Left renal pelvis (tissue), 4 donors: ENCODE measurements at regions not wholly inside any gene's neighbourhood (a gene's known extent, or its start where the extent isn't known, plus 50 kb on each side); places are given as distances from the start of the nearest gene placed in this dataset.

ENCODE experiments used
- DNase-seq, 4 donors: peaks; one replicate each; pipeline ENCODE4 v3.0.0-alpha.2; 2013; ENCODE audit warnings: low read depth in 4 of 4, low spot score in 3 of 4

DNA sequence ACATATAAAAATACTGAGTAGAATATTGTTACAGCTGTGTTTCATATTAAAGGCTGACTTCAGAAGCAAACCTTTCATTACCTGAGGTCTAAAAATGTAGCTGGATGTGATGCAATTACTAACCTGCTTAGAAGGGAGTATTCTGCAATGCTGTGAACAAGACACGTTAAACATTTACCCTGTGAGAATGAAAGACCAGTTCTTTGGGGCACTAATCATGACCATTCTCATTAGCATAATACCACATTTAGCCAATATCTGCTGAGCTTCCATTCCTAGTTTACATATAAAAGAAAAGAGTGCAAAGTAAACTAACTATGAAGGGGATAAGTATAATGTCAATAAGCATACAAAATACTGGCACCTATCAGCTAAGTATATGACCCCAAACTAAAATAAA lies 784.0 kb upstream of the KLHL29 start:
- no peak for DNase-seq

DNA sequence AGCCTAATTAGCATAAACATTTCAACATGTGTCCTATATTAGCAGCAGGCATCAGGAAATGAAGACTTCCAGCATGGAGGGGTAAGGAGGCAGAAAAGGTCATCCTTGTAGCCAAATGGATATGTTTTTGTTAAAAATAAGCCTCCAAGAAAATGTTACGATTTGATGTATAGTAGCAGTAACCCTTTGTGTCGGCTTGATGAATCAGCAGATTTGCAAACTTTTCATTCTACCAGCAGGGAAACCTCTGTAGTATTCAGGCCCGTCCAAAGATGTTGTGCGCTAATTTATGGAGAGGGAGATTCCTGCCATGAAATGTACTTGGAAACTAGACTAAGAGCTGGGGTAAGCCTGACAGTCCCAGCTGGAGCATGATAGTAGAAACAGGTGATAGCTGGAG lies 780.8 kb upstream of the KLHL29 start:
- DNase-seq, result peak in 2 of 4 donors; percentile 10 to 19

DNA sequence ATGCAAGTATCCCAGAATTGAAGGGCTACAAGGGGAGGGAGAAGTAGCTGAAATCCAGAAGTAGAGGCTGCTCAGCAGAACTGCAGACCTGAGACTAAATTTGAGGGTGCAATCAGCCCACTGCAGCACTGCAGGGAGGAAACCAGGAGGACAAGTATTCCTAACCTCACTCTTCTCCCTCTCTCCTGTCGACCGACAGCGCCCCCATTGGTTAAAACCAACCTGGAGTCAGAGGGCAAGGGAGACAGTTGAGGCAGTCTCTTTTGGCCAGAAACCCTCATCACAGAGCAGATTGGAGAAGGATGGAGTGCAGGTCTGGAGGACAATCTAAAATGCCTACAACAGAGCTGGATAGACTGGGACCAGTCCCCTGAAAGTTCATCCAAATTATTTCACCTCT lies 768.9 kb upstream of the KLHL29 start:
- DNase-seq, result no peak

DNA sequence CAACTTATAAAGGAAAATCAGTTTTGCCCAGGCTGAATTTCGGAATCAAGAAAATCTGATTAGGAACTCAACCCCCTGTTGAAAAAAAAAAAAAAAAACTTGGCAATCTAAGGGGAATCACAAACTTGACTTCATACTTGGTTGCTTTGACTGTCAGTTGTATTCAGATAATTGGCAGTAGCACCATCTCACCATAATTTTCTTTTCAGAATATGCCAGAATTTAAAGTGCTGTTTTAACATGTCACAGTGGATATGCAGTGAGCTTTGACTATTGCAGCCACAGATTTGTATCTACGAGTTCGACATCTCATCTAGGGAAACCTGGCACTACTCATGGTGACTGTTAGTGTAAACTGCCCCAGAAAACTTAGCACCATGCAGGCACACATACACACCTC lies 761.4 kb upstream of the KLHL29 start:
- DNase-seq, result no peak

DNA sequence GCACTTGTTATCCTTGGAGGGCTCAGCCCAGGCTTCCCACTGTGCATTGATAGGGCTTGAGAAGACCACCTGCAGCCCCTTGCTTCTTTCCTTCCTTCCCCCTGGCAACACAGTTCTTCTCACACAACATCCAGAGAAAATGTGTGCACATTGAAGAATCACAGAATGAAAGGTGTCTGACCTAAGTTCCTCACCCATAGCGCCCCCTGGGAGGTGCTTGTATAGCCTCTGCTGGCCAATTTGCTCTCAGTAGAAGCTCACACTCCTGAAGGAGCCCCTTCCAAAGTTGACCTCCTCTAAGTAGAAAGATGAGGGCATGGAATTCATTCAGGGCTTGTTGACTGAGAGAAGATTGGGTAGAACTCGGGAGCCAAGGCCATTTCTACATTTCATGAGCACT lies 758.4 kb upstream of the KLHL29 start:
- DNase-seq, result no peak

DNA sequence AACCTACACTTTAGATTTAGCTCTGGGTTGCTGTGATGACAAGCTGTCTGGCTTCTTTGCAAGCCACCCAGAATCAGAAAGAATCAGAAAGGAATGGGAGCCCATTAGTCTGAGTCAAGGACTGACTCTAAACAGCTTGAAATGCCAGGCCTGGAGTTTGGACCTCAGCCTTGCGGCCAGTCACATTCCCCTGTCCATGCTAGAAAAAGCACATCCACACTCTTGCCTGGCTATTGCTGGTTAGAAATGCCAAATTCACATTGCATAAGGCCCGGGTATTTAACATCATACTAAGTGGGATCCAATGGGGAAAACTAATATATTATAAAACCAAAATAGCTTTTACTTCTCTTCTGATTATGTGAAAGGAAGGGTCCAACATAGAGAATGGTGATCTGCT lies 756.8 kb upstream of the KLHL29 start:
- DNase-seq, result no peak

DNA sequence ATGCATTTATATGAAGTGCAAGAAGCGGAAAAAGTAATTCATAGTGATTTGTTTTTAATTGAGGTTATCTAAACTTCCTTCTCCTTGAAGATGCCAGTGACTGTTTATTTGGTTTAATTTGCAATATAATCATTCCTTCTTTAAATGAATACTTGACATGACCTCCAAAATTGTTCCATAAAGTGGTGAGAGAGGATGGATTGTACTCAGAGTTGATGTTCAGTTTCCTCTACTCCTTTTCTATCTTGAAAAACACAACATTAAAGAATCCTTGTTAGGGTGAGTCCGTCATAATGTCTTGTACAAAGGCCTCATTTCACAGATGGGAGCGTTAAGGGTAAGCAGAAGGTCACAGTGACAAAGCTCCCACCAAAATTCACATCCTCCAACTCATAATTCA lies 756.1 kb upstream of the KLHL29 start:
- no peak for DNase-seq

DNA sequence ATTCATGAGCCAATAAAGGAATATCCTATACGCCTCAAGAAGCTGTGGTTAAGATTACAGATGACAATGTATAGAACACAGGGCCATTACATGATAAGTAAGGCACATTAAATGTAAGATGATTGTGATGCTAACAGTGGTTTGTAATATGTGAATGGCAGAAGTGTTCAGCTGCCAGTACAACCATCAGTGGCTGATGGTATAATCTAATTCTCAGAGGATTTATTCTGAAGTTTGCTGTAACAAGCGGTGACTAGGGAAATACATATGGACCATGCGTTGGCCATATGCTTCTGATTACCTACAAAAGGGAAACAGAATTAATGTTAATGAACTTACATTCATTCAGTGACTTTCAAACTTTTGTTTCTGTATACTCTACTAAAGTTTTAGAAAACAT lies 750.8 kb upstream of the KLHL29 start:
- DNase-seq, result no peak

DNA sequence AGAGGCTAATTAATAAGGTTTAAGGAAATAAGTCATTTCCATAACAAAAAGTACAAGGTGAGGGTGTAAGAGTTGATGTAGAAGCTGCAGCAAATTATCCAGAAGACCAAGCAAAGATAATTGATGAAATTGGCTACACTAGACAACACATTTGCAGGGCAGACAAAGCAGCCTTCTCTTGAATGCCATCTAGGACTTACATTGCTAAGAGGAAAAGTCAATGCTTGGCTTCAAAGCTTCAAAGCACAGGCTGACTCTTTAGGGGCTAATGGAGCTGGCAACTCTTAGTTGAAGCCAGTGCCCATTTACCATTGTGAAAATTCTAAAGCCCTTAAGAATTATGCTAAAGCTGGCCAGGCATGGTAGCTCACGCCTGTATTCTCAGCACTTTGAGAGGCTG lies 728.6 kb upstream of the KLHL29 start:
- no peak for DNase-seq

DNA sequence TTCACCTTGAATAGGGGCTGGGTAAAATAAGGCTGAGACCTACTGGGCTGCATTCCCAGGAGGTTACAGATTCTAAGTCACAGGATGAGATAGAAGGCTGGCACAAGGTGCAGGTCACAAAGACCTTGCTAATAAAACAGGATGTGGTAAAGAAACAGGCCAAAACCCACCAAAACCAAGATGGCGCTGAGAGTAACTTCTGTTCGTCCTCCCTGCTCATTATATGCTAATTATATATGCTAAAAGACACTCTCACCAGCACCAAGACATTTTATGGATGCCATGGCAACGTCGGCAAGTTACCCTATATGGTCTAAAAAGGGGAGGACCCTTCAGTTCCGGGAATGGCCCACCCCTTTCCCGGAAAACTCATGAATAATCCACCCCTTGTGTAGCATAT lies 711.5 kb upstream of the KLHL29 start:
- DNase-seq, result no peak

DNA sequence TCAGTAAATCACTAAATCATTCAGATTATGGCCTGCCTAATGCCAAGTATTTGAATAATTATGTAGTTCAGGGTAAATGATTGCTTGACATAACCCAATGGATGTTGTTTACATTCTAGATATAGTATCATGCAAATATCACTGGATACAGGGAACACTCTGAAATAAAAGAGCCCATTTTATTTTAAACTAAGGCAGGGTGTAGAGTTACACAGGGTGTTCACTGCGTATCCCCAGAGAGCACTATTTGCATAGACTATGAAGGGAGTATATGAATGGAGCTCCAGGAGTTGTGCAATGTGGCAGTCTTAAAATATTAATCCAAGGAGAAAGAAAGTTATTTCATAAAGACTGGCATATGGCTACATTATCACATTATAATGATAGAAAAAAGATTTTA lies 701.1 kb upstream of the KLHL29 start:
- DNase-seq, result no peak

DNA sequence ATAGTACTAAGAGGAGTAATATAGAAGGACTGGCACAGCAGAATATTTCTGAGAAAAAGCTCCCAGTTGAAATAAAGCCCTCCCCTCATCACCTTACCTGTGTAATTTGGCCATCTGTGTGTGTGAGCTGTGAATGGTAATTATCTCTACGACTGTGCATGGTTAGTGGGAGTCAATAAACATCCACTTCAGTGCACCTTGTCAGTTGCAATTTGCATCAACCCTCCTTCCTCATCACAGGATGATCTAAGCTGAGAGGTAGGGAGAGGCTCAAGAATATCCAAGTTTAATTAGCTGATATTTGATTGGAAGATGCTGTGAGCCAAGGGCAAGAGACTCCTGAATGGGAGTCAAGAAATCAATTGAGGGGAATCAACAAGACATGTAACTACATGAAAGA lies 694.9 kb upstream of the KLHL29 start:
- DNase-seq, result no peak

DNA sequence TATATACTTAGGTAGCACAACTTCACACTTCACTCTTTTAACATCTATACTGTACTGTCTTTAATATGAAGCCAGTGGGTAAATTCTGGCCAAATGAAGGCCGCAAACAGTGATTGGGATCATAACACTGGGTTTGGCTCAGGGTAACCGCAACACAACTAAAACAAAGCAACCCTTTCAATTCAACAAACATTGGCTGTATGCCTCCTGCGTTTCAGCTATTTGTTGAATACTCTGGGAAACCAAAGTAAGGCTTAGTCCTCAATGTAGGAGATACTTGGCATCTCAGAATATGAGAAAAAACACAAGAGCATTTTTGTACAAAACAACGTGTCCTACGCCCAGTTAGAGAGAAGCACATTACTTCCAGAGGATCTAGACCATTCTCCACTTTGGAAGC lies 693.3 kb upstream of the KLHL29 start:
- no peak for DNase-seq

DNA sequence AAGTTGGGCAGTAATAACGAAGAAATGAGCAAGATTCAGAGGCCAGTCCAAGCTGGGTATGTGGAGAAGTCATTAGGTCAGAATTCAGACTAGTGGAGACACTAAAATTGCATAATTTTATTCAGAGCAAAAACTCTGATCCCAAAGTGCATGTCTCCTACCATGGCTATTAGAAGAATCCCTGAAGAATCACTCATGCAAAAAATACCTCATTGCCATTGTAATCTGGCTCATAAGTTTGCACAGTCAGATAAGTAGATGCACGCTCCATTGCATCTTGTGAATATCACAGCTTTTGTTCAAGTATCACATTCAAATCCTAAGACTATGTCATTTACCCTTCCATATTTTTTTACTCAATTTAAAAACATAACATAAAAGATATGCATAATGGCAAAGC lies 692.2 kb upstream of the KLHL29 start:
- DNase-seq, result no peak

DNA sequence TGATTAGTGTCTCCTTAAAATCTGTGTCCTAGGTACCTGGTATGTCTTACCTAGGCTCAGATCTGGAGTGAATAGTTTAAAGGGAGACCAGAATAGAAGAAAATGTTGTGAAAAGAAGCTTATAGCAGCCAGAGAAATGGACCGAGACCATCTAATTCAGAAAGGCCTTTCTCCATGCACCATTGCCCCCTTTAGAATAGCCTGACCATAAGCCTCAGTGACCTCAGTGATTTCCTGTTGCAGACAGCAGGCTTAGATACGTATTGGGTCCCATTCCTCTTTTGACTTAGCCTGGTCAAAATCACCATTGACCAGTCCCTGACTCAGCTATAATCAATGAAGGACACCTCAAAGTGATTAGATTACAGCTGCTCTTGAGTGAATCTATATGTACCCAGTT lies 690.7 kb upstream of the KLHL29 start:
- DNase-seq, result no peak

DNA sequence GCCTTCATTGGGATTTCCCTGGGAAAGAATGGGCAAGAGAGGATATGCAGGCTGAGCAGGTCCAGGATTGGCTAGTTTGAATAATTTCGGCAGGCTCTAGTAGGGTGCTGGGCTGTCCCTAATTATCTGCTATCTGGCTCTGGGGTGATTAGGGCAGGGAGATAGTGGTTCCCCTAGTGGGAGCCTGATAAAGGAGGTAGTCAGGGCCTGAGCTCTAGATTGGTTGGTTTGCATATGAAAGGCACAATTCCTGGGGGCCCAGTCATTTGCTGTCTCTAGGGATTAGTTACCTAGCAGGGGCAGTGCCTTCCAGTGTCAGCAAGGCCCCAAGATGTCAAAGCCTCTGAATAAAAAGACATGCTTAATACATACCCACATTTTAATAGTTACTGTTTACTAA lies 690.1 kb upstream of the KLHL29 start:
- no peak for DNase-seq

DNA sequence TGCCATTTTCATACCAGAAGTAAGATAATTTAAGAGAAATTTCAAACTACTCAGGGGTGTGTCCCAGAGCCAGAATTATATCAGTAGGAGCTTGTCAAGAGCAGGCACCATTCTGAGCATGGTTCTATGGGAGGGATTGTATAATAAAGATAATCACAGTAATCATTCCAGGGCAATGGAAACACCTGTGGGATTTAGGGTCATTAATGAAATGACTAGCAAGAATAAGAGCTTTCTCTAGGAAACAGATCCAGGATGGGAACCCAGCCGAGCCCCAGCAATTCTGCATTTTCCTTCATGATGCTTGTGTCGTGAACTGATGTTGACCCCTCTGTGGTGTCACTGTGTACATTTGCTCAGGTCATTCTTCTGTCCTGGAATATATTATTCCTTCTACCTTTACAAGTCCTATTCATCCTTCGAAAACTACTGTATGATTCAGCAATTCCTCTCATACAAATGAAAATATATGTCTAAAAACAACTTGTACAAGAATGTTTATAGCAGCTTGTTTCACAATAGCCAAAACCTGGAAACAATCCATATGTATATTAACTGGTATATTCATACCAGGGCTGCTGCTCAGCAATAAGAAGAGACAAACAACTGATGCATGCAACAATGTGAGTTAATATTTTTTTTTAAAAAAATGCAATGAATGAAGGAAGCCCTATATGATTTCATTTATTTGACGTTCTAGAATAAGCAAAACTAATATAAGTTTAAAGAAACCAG lies 687.8 kb upstream of the KLHL29 start:
- DNase-seq, result no peak

DNA sequence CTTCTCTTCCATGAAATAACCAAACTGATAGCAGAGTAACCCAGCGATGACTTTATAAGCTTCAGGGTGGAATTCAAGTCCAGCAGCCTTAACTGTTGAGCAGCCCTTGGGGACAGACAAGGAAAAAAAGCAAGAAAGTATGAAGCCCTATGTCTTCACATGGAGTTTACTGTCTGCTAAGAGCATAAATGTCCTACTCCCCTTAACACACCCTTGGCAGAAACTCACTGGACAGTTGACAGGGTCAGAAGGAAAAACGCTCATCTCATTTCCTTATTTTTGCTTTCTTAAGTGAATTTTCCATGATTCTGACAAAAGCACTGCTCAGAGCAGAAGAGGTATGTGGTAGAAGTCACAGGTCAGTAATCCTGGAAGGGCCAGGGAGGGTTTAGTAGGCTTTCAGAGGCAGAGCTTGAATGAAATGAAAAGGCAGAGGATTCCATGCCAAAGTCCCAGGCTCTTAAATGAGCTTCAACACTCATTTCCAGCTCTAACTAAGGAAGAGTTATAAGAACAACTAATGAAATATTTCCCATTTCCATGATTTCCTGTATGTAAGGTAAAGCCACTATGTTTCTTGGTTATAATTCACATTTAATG lies 683.3 kb upstream of the KLHL29 start:
- no peak for DNase-seq

DNA sequence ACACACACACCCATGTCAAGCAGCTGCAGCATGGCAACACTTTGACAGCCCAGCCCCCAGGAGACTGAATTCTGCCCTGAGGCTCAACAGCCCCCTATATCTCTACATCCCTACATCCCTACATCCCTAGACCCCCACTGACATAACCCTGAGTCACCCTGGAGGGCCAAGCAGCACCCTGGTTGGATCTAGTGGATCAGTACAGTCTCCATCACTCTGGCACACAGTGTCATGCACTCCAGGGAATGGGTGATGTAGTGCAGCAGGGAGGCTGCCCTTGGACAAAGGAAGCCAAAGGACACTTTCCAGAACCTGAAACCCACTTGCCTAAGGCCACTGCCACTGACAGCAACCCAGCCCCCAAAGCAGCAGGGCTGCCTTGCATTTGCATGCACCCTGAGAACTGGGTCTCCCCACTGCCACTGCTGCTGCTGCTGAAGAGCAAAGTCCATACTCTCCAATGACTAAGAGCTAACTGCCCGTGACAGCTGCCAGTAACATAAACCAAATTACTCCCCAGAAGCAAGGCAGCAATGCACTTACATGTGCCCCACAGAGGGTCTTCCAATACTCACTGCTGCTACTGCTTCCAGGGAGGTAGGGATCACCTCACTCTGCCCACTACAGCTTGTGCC lies 681.6 kb upstream of the KLHL29 start:
- DNase-seq, result no peak

DNA sequence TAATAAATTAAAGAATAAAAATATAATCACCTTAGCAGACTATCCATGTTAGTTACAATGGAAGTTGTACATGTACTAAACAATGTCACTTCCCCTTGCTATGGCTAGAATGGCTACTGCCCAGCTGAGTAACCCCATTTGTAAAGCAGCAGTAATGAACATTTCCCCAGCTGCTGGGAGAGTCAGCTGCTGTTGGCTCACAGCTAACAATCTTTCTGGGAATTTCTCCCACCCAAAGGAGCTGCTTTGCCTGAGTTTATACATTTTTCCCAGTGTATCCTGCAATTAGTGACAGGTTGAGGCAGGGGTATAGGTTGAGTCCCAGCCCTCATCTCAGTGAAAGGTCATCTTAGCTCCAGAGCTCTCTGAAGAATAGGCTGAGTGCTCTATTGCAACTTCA lies 665.6 kb upstream of the KLHL29 start:
- DNase-seq, result no peak

DNA sequence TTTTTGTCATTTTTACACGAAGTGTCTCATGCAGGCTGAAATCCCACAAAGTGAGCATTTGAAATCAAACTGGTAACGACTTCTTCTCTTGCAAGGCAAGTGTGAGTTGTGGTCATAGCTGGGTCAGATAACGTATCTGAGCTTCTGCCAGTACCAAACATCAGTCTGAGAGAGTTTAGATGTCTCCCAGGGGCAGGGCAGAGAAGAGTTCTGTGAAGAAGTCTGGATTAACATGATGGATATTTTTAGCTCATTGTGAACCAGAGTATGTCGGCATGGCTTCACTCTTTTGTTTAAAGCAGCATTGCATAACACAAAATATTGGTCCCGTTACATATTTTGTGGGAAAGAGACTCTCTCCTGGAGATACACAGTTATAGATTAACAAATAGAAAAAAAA lies 655.5 kb upstream of the KLHL29 start:
- no peak for DNase-seq

DNA sequence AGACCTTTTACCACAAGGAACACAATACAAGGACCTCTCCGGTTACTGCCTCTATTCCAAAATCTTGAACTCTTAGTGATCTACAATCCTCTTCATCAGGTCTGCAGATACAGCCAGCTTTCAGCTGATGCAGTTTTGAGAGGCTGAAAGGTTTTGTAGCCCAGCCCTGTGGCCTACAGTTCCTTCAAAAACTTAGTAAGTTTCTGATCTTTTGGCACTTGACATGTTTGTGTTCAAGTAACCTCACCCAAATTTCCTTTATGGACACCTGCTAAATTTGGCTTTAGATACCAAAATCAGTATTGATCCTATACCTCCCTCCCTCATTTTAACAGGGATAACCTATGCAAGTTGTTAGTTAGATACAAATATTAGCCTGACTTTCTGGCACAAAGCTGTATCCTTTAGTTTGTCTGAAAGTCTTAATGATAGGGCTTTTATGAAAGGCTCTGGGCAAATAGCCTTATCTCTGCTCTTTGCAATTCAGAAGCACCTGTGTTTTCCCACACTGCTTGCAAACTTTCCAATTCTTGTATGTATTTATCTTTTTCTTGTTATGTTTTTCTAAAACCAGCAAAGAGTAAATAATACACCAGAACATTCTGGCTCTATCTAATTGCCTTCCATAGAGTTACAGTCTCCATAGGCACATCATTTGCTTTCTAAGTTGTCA lies 650.5 kb upstream of the KLHL29 start:
- no peak for DNase-seq
